ENCODE measurements at regions not wholly inside any gene's neighbourhood (a gene's known extent, or its start where the extent isn't known, plus 50 kb on each side); places are given as distances from the start of the nearest gene placed in this dataset.

DNA sequence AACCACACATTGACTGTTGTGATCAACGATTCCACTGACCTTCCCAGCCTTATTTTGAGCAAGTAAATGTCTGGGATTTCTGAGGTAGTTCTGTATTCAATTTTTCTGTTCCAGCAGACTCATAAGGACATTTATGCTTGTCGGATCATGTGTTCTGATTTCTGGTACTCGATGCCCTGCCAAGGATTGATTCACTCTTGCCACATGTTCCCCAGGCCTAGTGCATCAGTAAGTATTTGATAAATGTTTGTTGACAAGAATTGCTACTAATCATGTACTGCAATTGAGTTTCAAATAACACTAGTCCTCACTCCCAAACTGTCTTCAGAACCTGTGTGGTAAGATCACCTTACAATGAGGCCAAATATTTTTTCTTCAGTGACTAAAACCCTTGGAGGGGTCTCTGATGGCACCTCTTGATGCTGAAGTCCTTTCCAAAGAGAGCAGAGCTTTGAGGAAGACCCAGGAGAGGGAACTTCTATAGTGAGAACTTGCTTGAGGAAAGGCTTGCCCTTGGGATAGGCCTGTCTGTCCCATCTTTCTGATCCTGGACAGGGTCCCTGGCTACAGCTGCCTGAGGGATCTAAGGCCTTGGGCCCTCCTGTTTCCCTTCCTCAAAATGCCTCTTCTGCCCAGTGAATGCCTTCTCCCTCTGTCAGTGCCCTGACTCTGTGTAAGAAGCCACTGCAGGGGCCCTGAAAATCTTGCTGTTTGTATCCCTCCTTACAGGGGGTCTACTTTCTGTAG lies 115.8 kb upstream of the FAM78B start:
- H3K4me3 ChIP-seq (ENCODE audit: low read depth, low read length): no peak overlapping the region
- no peak overlapping the region for H3K9ac ChIP-seq (ENCODE audit: low read depth, low read length)
- no peaks in the 10 kb centered on the region for H3K36me3 ChIP-seq (ENCODE audit: control insufficient read depth, insufficient read depth, low read length)
- H3K27me3 ChIP-seq (ENCODE audit: control insufficient read depth, insufficient read depth, low read length): no peaks in the 10 kb centered on the region
- no peaks in the 10 kb centered on the region for H3K9me3 ChIP-seq (ENCODE audit: control insufficient read depth, insufficient read depth, low read length)
- no peaks in the 10 kb centered on the region for H3K4me1 ChIP-seq (ENCODE audit: control insufficient read depth, insufficient read depth, low read length)

DNA sequence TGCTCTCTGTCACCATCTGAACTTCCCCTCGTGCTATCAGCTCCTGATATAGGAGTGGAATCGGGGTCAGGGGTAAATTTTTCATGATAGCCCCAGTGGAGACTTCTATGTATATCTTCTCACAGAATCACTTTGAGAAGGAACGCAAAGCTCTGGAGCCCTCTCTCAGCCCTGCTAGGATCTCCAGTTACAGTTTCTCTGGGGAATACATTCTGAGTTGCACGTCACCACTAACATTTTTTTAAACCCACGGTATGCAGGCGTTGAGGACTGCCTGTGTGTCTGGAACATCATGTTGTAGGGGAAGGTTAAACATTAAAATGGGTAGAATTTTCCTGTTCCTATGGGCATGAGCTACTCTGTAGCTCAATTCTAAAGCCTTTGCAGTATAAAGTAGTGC lies 116.4 kb upstream of the FAM78B start:
- Histone ChIP-seq H3K9me3 (ENCODE audit: control insufficient read depth, insufficient read depth, low read length) (no peaks in the 10 kb centered on the region), H3K36me3 (ENCODE audit: control insufficient read depth, insufficient read depth, low read length) (no peaks in the 10 kb centered on the region), H3K27me3 (ENCODE audit: control insufficient read depth, insufficient read depth, low read length) (no peaks in the 10 kb centered on the region), H3K9ac (ENCODE audit: low read depth, low read length) (no peak overlapping the region), H3K4me3 (ENCODE audit: low read depth, low read length) (no peak overlapping the region), H3K4me1 (ENCODE audit: control insufficient read depth, insufficient read depth, low read length) (no peaks in the 10 kb centered on the region)

DNA sequence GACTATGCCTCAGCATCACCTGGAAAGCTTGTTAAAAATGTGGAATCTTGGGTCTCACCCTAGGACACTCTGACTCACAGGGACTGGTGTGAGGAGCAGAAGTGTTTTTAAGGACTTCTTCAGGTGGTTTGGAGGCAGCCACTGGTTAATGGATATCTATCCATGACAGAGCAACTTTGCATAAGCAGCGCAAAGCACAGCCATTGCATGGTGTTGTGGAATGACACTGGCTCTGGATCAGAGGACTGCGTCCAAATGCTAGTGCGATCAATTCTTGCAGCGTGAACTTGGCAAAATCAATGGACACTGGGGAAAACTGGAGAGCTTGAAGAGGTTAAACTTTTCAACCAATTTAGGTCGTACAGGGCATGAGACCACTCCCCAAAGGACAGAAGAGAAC lies 116.8 kb upstream of the FAM78B start:
- H3K4me1 ChIP-seq (ENCODE audit: control insufficient read depth, insufficient read depth, low read length): no peaks in the 10 kb centered on the region

DNA sequence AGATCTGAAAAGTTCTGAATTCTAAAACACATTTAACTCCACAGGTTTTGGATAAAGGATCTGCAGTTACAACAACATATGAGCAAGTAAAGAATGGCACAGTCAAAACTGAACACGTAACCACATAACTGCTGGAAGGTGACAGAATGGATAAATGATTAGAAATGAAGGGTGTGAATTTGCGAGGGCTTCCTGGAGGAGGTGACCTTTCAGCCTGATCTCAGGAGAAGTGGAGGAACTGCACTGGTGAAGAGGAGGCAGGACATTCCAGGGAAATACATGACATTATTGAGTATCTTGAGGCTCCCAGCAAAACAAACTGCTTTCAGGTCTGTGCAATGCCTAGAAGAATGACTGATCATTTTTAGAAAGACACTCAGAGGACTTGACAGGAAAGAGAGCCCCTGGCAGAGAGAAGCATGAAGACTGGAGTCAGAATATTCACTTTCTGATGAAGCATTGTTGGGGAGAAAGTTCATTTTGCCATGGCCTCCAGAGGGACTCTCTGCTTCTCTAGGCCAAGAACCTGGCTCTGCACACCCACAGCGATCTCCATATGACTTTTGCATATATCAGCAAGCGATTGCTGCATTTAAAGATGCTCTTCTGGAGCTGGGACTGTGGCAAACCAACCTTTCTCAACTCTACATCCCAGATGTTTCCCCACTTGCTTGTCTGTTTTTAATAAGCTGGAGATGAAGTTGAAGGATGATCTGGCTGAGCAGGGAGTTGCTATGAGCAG lies 122.7 kb upstream of the FAM78B start:
- Histone ChIP-seq H3K4me3 (ENCODE audit: low read depth, low read length) (no peak overlapping the region), H3K4me1 (ENCODE audit: control insufficient read depth, insufficient read depth, low read length) (no peaks in the 10 kb centered on the region), H3K9me3 (ENCODE audit: control insufficient read depth, insufficient read depth, low read length) (no peaks in the 10 kb centered on the region), H3K36me3 (ENCODE audit: control insufficient read depth, insufficient read depth, low read length) (no peaks in the 10 kb centered on the region), H3K27me3 (ENCODE audit: control insufficient read depth, insufficient read depth, low read length) (no peaks in the 10 kb centered on the region), H3K9ac (ENCODE audit: low read depth, low read length) (no peak overlapping the region)

More for the DNA sequence above, 116.8 kb upstream of the FAM78B start:
- no peaks in the 10 kb centered on the region for H3K36me3 ChIP-seq (ENCODE audit: control insufficient read depth, insufficient read depth, low read length)
- H3K27me3 ChIP-seq (ENCODE audit: control insufficient read depth, insufficient read depth, low read length): no peaks in the 10 kb centered on the region
- no peak overlapping the region for H3K4me3 ChIP-seq (ENCODE audit: low read depth, low read length)
- H3K9me3 ChIP-seq (ENCODE audit: control insufficient read depth, insufficient read depth, low read length): no peaks in the 10 kb centered on the region
- no peak overlapping the region for H3K9ac ChIP-seq (ENCODE audit: low read depth, low read length)

DNA sequence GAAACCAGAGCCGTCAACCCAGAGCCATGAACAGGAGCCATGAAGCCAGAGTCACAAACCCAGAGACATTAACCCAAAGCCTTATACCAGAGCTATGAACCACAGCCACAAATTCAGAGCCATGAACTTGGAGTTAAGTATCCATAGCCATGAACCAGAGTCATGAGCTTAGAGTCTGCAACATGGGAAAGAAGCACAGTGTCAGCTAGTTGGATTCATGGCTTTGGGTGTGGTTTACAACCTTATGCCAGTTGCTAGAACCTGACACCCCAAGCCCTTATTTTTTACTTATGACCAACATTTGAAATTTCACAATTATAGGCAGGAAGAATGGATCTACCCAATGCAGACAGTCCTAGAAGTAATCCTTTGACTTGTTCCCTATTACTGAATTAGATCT lies 128.9 kb upstream of the FAM78B start:
- no peaks in the 10 kb centered on the region for H3K9me3 ChIP-seq (ENCODE audit: control insufficient read depth, insufficient read depth, low read length)
- H3K4me3 ChIP-seq (ENCODE audit: low read depth, low read length): no peak overlapping the region
- H3K4me1 ChIP-seq (ENCODE audit: control insufficient read depth, insufficient read depth, low read length): no peaks in the 10 kb centered on the region
- no peaks in the 10 kb centered on the region for H3K27me3 ChIP-seq (ENCODE audit: control insufficient read depth, insufficient read depth, low read length)
- H3K9ac ChIP-seq (ENCODE audit: low read depth, low read length): no peak overlapping the region
- no peaks in the 10 kb centered on the region for H3K36me3 ChIP-seq (ENCODE audit: control insufficient read depth, insufficient read depth, low read length)

DNA sequence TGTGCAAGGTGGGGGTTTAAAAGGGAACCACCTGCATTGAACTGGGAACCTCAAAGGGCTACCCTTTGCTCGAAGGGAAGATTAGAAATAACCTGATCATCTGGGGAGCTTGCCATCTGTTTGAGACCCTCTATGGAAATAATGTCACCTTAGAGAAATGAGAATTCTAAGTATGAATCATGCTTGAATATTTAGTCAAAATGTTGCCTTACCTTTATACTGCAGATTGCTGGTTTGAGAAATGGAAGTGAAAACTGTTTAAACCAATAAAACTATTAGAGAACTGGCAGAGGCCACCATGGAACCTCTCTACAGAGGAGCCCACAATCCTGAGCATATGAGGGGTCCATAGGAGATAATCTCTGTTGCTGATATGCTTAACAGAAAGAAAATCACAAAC lies 131.2 kb upstream of the FAM78B start:
- H3K4me1 ChIP-seq (ENCODE audit: control insufficient read depth, insufficient read depth, low read length): peaks cover 2% of the 10 kb centered on the region
- H3K36me3 ChIP-seq (ENCODE audit: control insufficient read depth, insufficient read depth, low read length): no peaks in the 10 kb centered on the region
- H3K4me3 ChIP-seq (ENCODE audit: low read depth, low read length): no peak overlapping the region
- no peaks in the 10 kb centered on the region for H3K9me3 ChIP-seq (ENCODE audit: control insufficient read depth, insufficient read depth, low read length)
- no peaks in the 10 kb centered on the region for H3K27me3 ChIP-seq (ENCODE audit: control insufficient read depth, insufficient read depth, low read length)
- no peak overlapping the region for H3K9ac ChIP-seq (ENCODE audit: low read depth, low read length)

DNA sequence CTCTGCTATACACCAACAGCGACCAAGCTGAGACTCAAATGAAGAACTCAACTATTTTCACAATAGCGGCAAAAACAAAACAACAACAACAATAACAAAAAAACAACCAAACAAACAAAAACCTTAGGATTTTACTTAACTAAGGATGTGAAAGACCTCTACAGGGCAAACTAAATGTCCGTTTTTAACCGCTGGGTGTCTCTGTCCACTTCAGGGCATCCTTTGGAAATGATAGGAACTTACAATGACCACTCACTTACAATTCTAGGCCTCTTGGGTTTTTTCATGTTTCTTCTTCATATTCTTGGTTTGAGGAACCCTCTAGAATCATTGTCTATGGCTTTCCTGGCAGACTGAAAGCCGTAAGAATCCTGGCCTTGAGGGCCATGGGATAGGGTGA lies 134.0 kb upstream of the FAM78B start:
- Histone ChIP-seq H3K27me3 (ENCODE audit: control insufficient read depth, insufficient read depth, low read length) (no peaks in the 10 kb centered on the region), H3K9me3 (ENCODE audit: control insufficient read depth, insufficient read depth, low read length) (no peaks in the 10 kb centered on the region), H3K9ac (ENCODE audit: low read depth, low read length) (no peak overlapping the region), H3K4me1 (ENCODE audit: control insufficient read depth, insufficient read depth, low read length) (peaks cover 2% of the 10 kb centered on the region), H3K4me3 (ENCODE audit: low read depth, low read length) (no peak overlapping the region), H3K36me3 (ENCODE audit: control insufficient read depth, insufficient read depth, low read length) (no peaks in the 10 kb centered on the region)

DNA sequence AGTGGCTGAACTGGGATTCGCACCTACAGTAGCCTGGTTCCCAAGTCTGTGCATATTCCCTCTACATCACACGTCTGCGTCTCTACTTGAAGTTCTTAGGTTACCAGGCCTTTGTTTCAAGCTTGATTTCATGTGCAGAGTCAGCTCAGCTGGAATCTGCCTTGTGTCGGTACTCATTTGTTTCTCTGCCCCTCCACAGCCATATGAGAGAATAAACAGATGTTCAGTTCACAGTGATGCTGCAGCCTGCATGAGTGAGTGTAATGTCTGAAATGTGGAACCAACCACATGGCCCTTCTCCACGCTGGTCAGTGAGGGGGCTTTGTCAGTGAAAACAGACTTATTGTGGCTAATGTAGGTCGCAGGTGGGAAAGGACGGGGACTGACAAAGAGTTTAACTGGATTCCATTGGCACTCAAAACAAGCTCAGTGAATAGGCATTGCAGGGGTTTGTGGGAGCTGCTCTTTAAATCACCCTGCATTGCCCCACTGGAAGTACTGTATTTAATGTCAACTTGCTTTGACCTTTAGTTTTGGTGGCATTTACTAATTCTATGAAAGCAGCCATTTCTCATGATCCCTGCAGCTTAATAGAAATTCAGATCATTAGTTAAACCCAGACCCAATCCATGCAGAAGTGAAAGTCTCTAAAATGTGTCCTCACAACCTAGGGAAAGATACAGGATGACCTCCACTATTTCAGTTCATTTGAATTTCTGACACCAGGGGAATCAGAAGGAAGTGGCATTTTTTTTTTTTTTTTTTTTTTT lies 136.4 kb upstream of the FAM78B start:
- Histone ChIP-seq H3K4me3 (ENCODE audit: low read depth, low read length) (no peak overlapping the region), H3K4me1 (ENCODE audit: control insufficient read depth, insufficient read depth, low read length) (peaks cover 2% of the 10 kb centered on the region), H3K27me3 (ENCODE audit: control insufficient read depth, insufficient read depth, low read length) (no peaks in the 10 kb centered on the region), H3K9me3 (ENCODE audit: control insufficient read depth, insufficient read depth, low read length) (no peaks in the 10 kb centered on the region), H3K36me3 (ENCODE audit: control insufficient read depth, insufficient read depth, low read length) (no peaks in the 10 kb centered on the region), H3K9ac (ENCODE audit: low read depth, low read length) (no peak overlapping the region)

DNA sequence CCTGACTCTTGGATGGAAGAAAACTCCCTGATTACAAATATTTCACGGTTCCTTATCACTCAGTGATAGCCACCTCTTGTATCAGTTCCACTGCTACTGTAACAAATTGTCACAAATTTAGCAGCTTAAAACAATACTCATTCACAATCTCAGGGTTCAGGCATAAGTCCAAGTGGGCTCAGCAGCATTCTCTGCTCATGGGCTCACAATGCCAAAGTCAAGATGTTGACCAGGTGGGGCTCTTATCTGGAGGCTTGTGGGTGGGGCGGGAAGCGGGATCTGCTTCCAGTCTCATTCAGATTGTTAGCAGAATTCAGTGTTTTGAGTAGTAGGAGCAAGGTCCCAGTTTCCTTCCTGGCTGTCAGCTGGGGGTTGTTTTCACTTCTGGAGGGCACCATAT lies 137.3 kb upstream of the FAM78B start:
- Histone ChIP-seq H3K36me3 (ENCODE audit: control insufficient read depth, insufficient read depth, low read length) (no peaks in the 10 kb centered on the region), H3K4me1 (ENCODE audit: control insufficient read depth, insufficient read depth, low read length) (peaks cover 2% of the 10 kb centered on the region), H3K9me3 (ENCODE audit: control insufficient read depth, insufficient read depth, low read length) (no peaks in the 10 kb centered on the region), H3K9ac (ENCODE audit: low read depth, low read length) (no peak overlapping the region), H3K4me3 (ENCODE audit: low read depth, low read length) (no peak overlapping the region), H3K27me3 (ENCODE audit: control insufficient read depth, insufficient read depth, low read length) (no peaks in the 10 kb centered on the region)

DNA sequence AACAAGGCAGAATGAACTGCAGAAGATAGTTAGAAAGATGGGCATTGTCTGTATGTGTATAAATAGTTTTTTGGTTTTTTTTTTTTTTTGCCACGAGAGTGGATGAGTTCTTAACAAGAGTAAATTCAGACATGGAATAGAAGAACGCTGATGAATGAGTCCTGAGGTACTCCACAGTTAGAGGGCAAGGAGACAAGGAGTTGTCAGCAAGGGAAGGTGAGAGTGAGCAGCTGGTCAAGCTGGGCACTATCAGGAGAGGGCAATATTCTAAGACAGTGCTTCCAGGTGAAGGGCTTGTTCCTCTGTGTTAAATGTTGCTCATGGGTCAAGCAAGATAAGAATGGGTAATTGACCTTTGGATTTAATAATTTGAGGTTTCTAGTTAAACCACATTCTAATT lies 138.6 kb upstream of the FAM78B start:
- Histone ChIP-seq H3K4me1 (ENCODE audit: control insufficient read depth, insufficient read depth, low read length) (peaks cover 2% of the 10 kb centered on the region), H3K27me3 (ENCODE audit: control insufficient read depth, insufficient read depth, low read length) (no peaks in the 10 kb centered on the region), H3K36me3 (ENCODE audit: control insufficient read depth, insufficient read depth, low read length) (no peaks in the 10 kb centered on the region), H3K9ac (ENCODE audit: low read depth, low read length) (no peak overlapping the region), H3K9me3 (ENCODE audit: control insufficient read depth, insufficient read depth, low read length) (no peaks in the 10 kb centered on the region), H3K4me3 (ENCODE audit: low read depth, low read length) (no peak overlapping the region)

DNA sequence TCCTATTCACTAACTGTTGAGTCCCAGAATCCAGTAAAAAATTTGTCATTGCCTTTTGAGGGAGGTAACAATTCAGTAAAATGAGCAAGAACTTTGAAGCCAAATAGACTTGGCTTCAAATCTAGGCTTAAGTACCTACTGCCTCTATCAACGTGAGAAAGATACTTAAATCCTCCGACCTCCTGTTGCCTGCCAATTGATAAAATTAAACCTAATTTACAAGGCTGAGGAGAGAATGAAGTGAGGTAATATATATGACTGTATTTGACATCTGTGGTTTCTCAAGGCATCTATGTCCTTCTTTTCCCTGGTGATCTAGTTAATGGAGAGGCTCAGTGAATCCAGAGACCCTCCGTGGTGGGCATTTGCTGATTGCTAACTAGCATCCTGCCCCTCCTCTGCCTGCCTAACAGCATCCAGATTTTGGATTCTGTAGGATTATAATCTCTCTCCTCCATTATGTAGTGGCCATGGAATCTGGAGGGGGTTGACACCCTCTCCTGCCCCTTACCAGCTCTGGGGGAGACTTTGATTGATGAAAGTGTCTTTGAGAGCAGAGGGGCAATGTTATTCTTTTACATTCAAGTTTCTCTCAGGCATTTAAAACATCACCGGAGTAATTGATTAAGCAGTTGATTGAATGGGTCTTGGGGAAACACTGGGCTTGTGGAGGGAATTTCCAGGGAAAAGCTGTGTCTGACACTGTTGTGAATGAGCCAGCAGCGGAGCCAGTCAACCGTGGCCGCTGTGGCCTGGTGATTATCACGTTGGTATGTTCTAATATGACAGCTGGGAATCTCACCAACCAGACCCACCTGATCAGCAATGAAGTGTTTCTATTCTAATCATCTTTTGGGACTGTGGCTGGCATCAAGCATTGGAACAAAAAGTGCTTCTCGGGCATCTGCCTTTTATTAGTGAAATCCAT lies 140.7 kb upstream of the FAM78B start:
- H3K4me3 ChIP-seq (ENCODE audit: low read depth, low read length): no peak overlapping the region

More for the DNA sequence above, 140.7 kb upstream of the FAM78B start:
- peaks cover 2% of the 10 kb centered on the region for H3K4me1 ChIP-seq (ENCODE audit: control insufficient read depth, insufficient read depth, low read length)
- H3K9ac ChIP-seq (ENCODE audit: low read depth, low read length): no peak overlapping the region
- no peaks in the 10 kb centered on the region for H3K9me3 ChIP-seq (ENCODE audit: control insufficient read depth, insufficient read depth, low read length)
- H3K36me3 ChIP-seq (ENCODE audit: control insufficient read depth, insufficient read depth, low read length): no peaks in the 10 kb centered on the region
- H3K27me3 ChIP-seq (ENCODE audit: control insufficient read depth, insufficient read depth, low read length): no peaks in the 10 kb centered on the region

All from iPS-15b (cell line).